Liver (tissue), 8 donors: ENCODE measurements at regions not wholly inside any gene's neighbourhood (a gene's known extent, or its start where the extent isn't known, plus 50 kb on each side); places are given as distances from the start of the nearest gene placed in this dataset.

Experiments
- DNase-seq: peaks from one replicate; pipeline ENCODE4 v3.0.0-alpha.2; 2017; ENCODE audit warnings: low spot score
- H3K27ac ChIP-seq, 2 donors: one replicate each; pipeline ENCODE4 v1.7.0; 2013; ENCODE audit warnings: inconsistent platforms in 2 of 2, low read length in 2 of 2, control low read depth in 1 of 2, low read depth in 1 of 2, mild to moderate bottlenecking in 1 of 2
- H3K27me3 ChIP-seq, 4 donors: one replicate each; pipeline versions ENCODE4 v1.6.1 to v1.7.0; 2013; ENCODE audit warnings: low read length in 3 of 4, inconsistent platforms in 1 of 4, mild to moderate bottlenecking in 1 of 4, moderate library complexity in 1 of 4; ENCODE audit not compliant: control insufficient read depth in 4 of 4, insufficient read depth in 4 of 4
- H3K36me3 ChIP-seq, 4 donors: one replicate each; pipeline versions ENCODE4 v1.6.1 to v1.7.0; 2013; ENCODE audit warnings: low read length in 3 of 4, mild to moderate bottlenecking in 3 of 4, low read depth in 1 of 4, moderate library complexity in 1 of 4; ENCODE audit not compliant: control insufficient read depth in 4 of 4, insufficient read depth in 3 of 4
- H3K4me1 ChIP-seq, 4 donors: one replicate each; pipeline versions ENCODE4 v1.6.1 to v1.7.0; 2013; ENCODE audit warnings: low read length in 3 of 4, mild to moderate bottlenecking in 3 of 4, moderate library complexity in 1 of 4; ENCODE audit not compliant: control insufficient read depth in 4 of 4, insufficient read depth in 4 of 4
- H3K4me3 ChIP-seq, 3 donors: one replicate each; pipeline versions ENCODE4 v1.6.1 to v1.7.0; 2013; ENCODE audit warnings: low read length in 3 of 3, control low read depth in 1 of 3, low read depth in 1 of 3, mild to moderate bottlenecking in 1 of 3
- H3K9ac ChIP-seq, 2 donors: one replicate each; pipeline ENCODE4 v1.7.0; 2013; ENCODE audit warnings: low read length in 2 of 2, mild to moderate bottlenecking in 2 of 2, moderate library complexity in 2 of 2, control low read depth in 1 of 2, low read depth in 1 of 2
- H3K9me3 ChIP-seq, 4 donors: one replicate each; pipeline versions ENCODE4 v1.6.1 to v1.7.0; 2013; ENCODE audit warnings: low read length in 3 of 4; ENCODE audit not compliant: control insufficient read depth in 4 of 4
- ATF3 ChIP-seq: IDR thresholded peaks from 2 replicates; pipeline ENCODE4 v1.6.1; 2016; ENCODE audit warnings: antibody characterized with exemption
- FOXA1 ChIP-seq: IDR thresholded peaks from 2 replicates; pipeline ENCODE4 v1.6.1; 2016; ENCODE audit warnings: antibody characterized with exemption
- FOXA2 ChIP-seq: IDR thresholded peaks from 2 replicates; pipeline ENCODE4 v1.6.1; 2016; ENCODE audit warnings: antibody characterized with exemption
- GABPA ChIP-seq, 2 donors: IDR thresholded peaks in 1 of 2; conservative IDR thresholded peaks in 1 of 2; 2 replicates each; pipeline ENCODE4 v1.6.1; 2016; ENCODE audit warnings: antibody characterized with exemption in 2 of 2, mild to moderate bottlenecking in 1 of 2, moderate library complexity in 1 of 2
- HNF4A ChIP-seq, 2 donors: conservative IDR thresholded peaks; 2 replicates each; pipeline ENCODE4 v1.6.1; 2016; ENCODE audit warnings: antibody characterized with exemption in 2 of 2, mild to moderate bottlenecking in 2 of 2
- HNF4G ChIP-seq: IDR thresholded peaks from 2 replicates; pipeline ENCODE4 v1.6.1; 2016; ENCODE audit warnings: antibody characterized with exemption
- JUND ChIP-seq, 2 donors: IDR thresholded peaks; 2 replicates each; pipeline ENCODE4 v1.6.1; 2016; ENCODE audit warnings: antibody characterized with exemption in 2 of 2
- RXRA ChIP-seq, 2 donors: IDR thresholded peaks; 2 replicates each; pipeline ENCODE4 v1.6.1; 2017 to 2018; ENCODE audit warnings: antibody characterized with exemption in 2 of 2, mild to moderate bottlenecking in 1 of 2
- SP1 ChIP-seq: IDR thresholded peaks from 2 replicates; pipeline ENCODE4 v1.6.1; 2018; ENCODE audit warnings: antibody characterized with exemption, mild to moderate bottlenecking
- TAF1 ChIP-seq: conservative IDR thresholded peaks from 2 replicates; pipeline ENCODE4 v1.6.1; 2016; ENCODE audit warnings: antibody characterized with exemption, mild to moderate bottlenecking
- WGBS: extraction: QIAGEN DNeasy Blood & Tissue Kit; methylation state at CpG from one replicate; pipeline ENCODE4 v1.1.7; 2013; 5-methylcytosine and 5-hydroxymethylcytosine counted together
- TF ChIP-seq, protein P1 (sequence below): fragments of 150-350 bp; IDR thresholded peaks from 2 replicates; pipeline ENCODE4 v1.5.1; 2017; ENCODE audit warnings: improper control_type of control experiment, low read depth, low read length; ENCODE audit not compliant: missing input control
- TF ChIP-seq, protein P2 (sequence below): IDR thresholded peaks from 2 replicates; pipeline ENCODE4 v1.6.1; 2016; ENCODE audit warnings: antibody characterized with exemption
- TF ChIP-seq, protein P3 (sequence below): IDR thresholded peaks from 2 replicates; pipeline ENCODE4 v1.6.1; 2016; ENCODE audit warnings: antibody characterized with exemption, mild to moderate bottlenecking
- TF ChIP-seq, protein P4 (sequence below): IDR thresholded peaks from 2 replicates; pipeline ENCODE4 v1.6.1; 2016; ENCODE audit warnings: antibody characterized with exemption
- donor health status: healthy.
- donor health status: healthy.
- donor health status: healthy.
- donor health status: healthy.
- donor health status: healthy.

DNA sequence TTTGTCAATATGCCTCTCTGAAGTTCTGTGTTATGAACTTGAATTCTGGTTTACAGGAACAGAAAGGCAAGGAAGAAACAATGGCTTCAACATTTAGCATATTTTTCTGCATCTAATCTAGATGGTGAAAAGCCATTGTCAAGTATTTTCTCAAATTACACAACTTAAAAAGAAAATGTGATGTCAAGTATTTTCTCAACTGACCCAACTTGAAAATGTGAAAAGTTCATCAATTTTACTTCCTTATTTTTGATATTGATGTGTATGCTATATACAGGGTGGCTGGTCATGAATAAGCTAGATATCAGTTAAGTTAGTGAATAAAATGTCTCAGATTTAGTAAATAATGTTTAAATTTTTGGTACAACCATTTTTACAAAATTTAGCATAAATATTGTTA, 196.7 kb downstream of the ALX1 start:
- H3K27ac ChIP-seq, result no peak overlapping the region
- no peaks in the 10 kb centered on the region for H3K9me3 ChIP-seq
- H3K36me3 ChIP-seq, result no peaks in the 10 kb centered on the region
- H3K27me3 ChIP-seq, result no peaks in the 10 kb centered on the region
- TF ChIP-seq HNF4G (no peak), SP1 (no peak), FOXA2 (no peak), GABPA (IDR thresholded peaks at IDR 0.05 in 1 of 2, conservative IDR thresholded peaks at IDR 0.05 in 1 of 2) (no peak), JUND (IDR thresholded peaks at IDR 0.05) (no peak), FOXA1 (no peak), TAF1 (no peak), ATF3 (no peak)
- TF ChIP-seq, protein P1, sequence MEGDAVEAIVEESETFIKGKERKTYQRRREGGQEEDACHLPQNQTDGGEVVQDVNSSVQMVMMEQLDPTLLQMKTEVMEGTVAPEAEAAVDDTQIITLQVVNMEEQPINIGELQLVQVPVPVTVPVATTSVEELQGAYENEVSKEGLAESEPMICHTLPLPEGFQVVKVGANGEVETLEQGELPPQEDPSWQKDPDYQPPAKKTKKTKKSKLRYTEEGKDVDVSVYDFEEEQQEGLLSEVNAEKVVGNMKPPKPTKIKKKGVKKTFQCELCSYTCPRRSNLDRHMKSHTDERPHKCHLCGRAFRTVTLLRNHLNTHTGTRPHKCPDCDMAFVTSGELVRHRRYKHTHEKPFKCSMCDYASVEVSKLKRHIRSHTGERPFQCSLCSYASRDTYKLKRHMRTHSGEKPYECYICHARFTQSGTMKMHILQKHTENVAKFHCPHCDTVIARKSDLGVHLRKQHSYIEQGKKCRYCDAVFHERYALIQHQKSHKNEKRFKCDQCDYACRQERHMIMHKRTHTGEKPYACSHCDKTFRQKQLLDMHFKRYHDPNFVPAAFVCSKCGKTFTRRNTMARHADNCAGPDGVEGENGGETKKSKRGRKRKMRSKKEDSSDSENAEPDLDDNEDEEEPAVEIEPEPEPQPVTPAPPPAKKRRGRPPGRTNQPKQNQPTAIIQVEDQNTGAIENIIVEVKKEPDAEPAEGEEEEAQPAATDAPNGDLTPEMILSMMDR, result no peak
- TF ChIP-seq, protein P2, sequence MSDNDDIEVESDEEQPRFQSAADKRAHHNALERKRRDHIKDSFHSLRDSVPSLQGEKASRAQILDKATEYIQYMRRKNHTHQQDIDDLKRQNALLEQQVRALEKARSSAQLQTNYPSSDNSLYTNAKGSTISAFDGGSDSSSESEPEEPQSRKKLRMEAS, result no peak
- TF ChIP-seq, protein P3, sequence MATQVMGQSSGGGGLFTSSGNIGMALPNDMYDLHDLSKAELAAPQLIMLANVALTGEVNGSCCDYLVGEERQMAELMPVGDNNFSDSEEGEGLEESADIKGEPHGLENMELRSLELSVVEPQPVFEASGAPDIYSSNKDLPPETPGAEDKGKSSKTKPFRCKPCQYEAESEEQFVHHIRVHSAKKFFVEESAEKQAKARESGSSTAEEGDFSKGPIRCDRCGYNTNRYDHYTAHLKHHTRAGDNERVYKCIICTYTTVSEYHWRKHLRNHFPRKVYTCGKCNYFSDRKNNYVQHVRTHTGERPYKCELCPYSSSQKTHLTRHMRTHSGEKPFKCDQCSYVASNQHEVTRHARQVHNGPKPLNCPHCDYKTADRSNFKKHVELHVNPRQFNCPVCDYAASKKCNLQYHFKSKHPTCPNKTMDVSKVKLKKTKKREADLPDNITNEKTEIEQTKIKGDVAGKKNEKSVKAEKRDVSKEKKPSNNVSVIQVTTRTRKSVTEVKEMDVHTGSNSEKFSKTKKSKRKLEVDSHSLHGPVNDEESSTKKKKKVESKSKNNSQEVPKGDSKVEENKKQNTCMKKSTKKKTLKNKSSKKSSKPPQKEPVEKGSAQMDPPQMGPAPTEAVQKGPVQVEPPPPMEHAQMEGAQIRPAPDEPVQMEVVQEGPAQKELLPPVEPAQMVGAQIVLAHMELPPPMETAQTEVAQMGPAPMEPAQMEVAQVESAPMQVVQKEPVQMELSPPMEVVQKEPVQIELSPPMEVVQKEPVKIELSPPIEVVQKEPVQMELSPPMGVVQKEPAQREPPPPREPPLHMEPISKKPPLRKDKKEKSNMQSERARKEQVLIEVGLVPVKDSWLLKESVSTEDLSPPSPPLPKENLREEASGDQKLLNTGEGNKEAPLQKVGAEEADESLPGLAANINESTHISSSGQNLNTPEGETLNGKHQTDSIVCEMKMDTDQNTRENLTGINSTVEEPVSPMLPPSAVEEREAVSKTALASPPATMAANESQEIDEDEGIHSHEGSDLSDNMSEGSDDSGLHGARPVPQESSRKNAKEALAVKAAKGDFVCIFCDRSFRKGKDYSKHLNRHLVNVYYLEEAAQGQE, result no peak
- TF ChIP-seq, protein P4, sequence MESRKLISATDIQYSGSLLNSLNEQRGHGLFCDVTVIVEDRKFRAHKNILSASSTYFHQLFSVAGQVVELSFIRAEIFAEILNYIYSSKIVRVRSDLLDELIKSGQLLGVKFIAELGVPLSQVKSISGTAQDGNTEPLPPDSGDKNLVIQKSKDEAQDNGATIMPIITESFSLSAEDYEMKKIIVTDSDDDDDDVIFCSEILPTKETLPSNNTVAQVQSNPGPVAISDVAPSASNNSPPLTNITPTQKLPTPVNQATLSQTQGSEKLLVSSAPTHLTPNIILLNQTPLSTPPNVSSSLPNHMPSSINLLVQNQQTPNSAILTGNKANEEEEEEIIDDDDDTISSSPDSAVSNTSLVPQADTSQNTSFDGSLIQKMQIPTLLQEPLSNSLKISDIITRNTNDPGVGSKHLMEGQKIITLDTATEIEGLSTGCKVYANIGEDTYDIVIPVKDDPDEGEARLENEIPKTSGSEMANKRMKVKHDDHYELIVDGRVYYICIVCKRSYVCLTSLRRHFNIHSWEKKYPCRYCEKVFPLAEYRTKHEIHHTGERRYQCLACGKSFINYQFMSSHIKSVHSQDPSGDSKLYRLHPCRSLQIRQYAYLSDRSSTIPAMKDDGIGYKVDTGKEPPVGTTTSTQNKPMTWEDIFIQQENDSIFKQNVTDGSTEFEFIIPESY, result no peak
- no peak for DNase-seq
- no peak overlapping the region for H3K4me3 ChIP-seq
- H3K4me1 ChIP-seq, result no peaks in the 10 kb centered on the region
- H3K9ac ChIP-seq, result no peak overlapping the region

- DNase-seq, result no peak
- Histone ChIP-seq H3K9ac (no peak overlapping the region), H3K4me3 (no peak overlapping the region), H3K36me3 (no peaks in the 10 kb centered on the region), H3K27me3 (no peaks in the 10 kb centered on the region), H3K9me3 (no peaks in the 10 kb centered on the region), H3K27ac (no peak overlapping the region), H3K4me1 (no peaks in the 10 kb centered on the region)
- WGBS, result 87% methylated on average over 1 of the region's 1 CpG
- TF ChIP-seq JUND (IDR thresholded peaks at IDR 0.05) (no peak), HNF4A (conservative IDR thresholded peaks at IDR 0.05) (no peak), RXRA (IDR thresholded peaks at IDR 0.05) (no peak)
Observed at GRCh38 chr12:85484387-85484786, 204.4 kb downstream of the ALX1 start.
